ENCODE measurements at regions not wholly inside any gene's neighbourhood (a gene's known extent, or its start where the extent isn't known, plus 50 kb on each side); places are given as distances from the start of the nearest gene placed in this dataset.

GRCh38 chr7:115868369-115868768, 162.2 kb downstream of the TFEC start:
- in situ Hi-C loops (cut with MboI), result no loop called here
- Histone ChIP-seq H3K9me1 (ENCODE audit: control insufficient read depth, insufficient read depth, low read length) (no peaks in the 10 kb centered on the region), H3K27ac (ENCODE audit: extremely low read depth, low read depth, low read length) (no peak overlapping the region), H3K36me3 (ENCODE audit: control insufficient read depth, insufficient read depth, low read length) (no peaks in the 10 kb centered on the region), H2AFZ (ENCODE audit: low read depth, low read length) (no peak overlapping the region), H3K79me2 (ENCODE audit: control insufficient read depth, insufficient read depth, low read length) (no peaks in the 10 kb centered on the region), H4K20me1 (replicated peaks; ENCODE audit: control insufficient read depth, insufficient read depth, low read length) (no peaks in the 10 kb centered on the region), H3K4me2 (ENCODE audit: insufficient read depth, low read length) (no peak overlapping the region), H3K4me3 (no peak overlapping the region), H3K9ac (ENCODE audit: insufficient read depth in 1 of 2, low read depth in 2 of 2, low read length in 2 of 2) (no peak overlapping the region), H3K9me3 (replicated peaks; ENCODE audit: control insufficient read depth, insufficient read depth, low read depth, low read length) (no peaks in the 10 kb centered on the region), H3K27me3 (ENCODE audit: control insufficient read depth in 2 of 2, insufficient read depth in 2 of 2, low read length in 2 of 2) (no peaks in the 10 kb centered on the region), H3K4me1 (replicated peaks in 1 of 2; ENCODE audit: control insufficient read depth in 2 of 2, insufficient read depth in 2 of 2, low read length in 2 of 2) (no peaks in the 10 kb centered on the region)
- TF ChIP-seq RBM39 (optimal IDR thresholded peaks at IDR 0.05; ENCODE audit: low read depth, low read length), result no peak
- 0% methylated on average over 4 of the region's 4 CpGs for WGBS (ENCODE audit: insufficient coverage, low coverage, missing lambda C conversion rate)
- FAIRE-seq (no peak), ATAC-seq (no peak), DNase-seq (ENCODE audit: extremely low read depth in 1 of 4, low spot score in 3 of 4) (no peak)
- intact Hi-C loops (cut with micrococcal nuclease), result no loop called here
- POLR2A ChIA-PET, result no interaction called here
- CTCF ChIA-PET (ENCODE audit: low intra/inter-chr PET ratio), result no interaction called here
- no TSS peak for BruUV-seq (replicated peaks)

- no peaks in the 10 kb centered on the region for H3K9me1 ChIP-seq (ENCODE audit: control insufficient read depth, insufficient read depth, low read length)
- no peaks in the 10 kb centered on the region for H3K4me1 ChIP-seq (replicated peaks in 1 of 2; ENCODE audit: control insufficient read depth in 2 of 2, insufficient read depth in 2 of 2, low read length in 2 of 2)
- DNase-seq (ENCODE audit: extremely low read depth in 1 of 4, low spot score in 3 of 4), result no peak
- 3% methylated on average over 2 of the region's 2 CpGs for WGBS (ENCODE audit: insufficient coverage, low coverage, missing lambda C conversion rate)
- H3K36me3 ChIP-seq (ENCODE audit: control insufficient read depth, insufficient read depth, low read length), result no peaks in the 10 kb centered on the region
- H3K27me3 ChIP-seq (ENCODE audit: control insufficient read depth in 2 of 2, insufficient read depth in 2 of 2, low read length in 2 of 2), result no peaks in the 10 kb centered on the region
- FAIRE-seq, result no peak
- in situ Hi-C loops (cut with MboI), result no loop called here
- H4K20me1 ChIP-seq (replicated peaks; ENCODE audit: control insufficient read depth, insufficient read depth, low read length), result no peaks in the 10 kb centered on the region
- H3K9ac ChIP-seq (ENCODE audit: insufficient read depth in 1 of 2, low read depth in 2 of 2, low read length in 2 of 2), result no peak overlapping the region
- no peaks in the 10 kb centered on the region for H3K79me2 ChIP-seq (ENCODE audit: control insufficient read depth, insufficient read depth, low read length)
- no peak overlapping the region for H2AFZ ChIP-seq (ENCODE audit: low read depth, low read length)
- ChIA-PET POLR2A (no interaction called here), CTCF (ENCODE audit: low intra/inter-chr PET ratio) (no interaction called here)
- H3K4me2 ChIP-seq (ENCODE audit: insufficient read depth, low read length), result no peak overlapping the region
- H3K27ac ChIP-seq (ENCODE audit: extremely low read depth, low read depth, low read length), result no peak overlapping the region
- no TSS peak for BruUV-seq (replicated peaks)
- no peak for ATAC-seq
- intact Hi-C loops (cut with micrococcal nuclease), result no loop called here
- no peaks in the 10 kb centered on the region for H3K9me3 ChIP-seq (replicated peaks; ENCODE audit: control insufficient read depth, insufficient read depth, low read depth, low read length)
- H3K4me3 ChIP-seq, result no peak overlapping the region
- no peak for TF ChIP-seq ZBTB9 (CRISPR knock-in tag; IDR thresholded peaks at IDR 0.05)
- TF ChIP-seq ATF3 (IDR thresholded peaks at IDR 0.05), result no peak
- TF ChIP-seq ATF3 (CRISPR knock-in tag; conservative IDR thresholded peaks at IDR 0.05), result no peak
- no peak for TF ChIP-seq MBD2 (IDR thresholded peaks at IDR 0.05; ENCODE audit: borderline replicate concordance, low read depth)
- TF ChIP-seq CBFA2T2 (conservative IDR thresholded peaks at IDR 0.05), result no peak
- no peak for TF ChIP-seq GATAD2A (IDR thresholded peaks at IDR 0.05)
- no peak for TF ChIP-seq ZC3H8 (IDR thresholded peaks at IDR 0.05)
- TF ChIP-seq NFE2 (IDR thresholded peaks at IDR 0.05; ENCODE audit: low read depth), result no peak
- TF ChIP-seq ATF6 (CRISPR knock-in tag; IDR thresholded peaks at IDR 0.05), result no peak
- TF ChIP-seq ZNF583 (CRISPR knock-in tag; IDR thresholded peaks at IDR 0.05), result no peak
- no peak for TF ChIP-seq ZKSCAN8 (CRISPR knock-in tag; IDR thresholded peaks at IDR 0.05)
- no peak for TF ChIP-seq IRF9 (tag; IDR thresholded peaks at IDR 0.05)
- TF ChIP-seq EGR1 (conservative IDR thresholded peaks at IDR 0.05), result no peak
- TF ChIP-seq MAFF (IDR thresholded peaks at IDR 0.05; ENCODE audit: low read length), result no peak
These were observed 166.5 kb downstream of the TFEC start for GRCh38 chr7:115864082-115864481.
